Mesenchymal stem cell (in vitro differentiated cells and primary cell): ENCODE measurements at regions not wholly inside any gene's neighbourhood (a gene's known extent, or its start where the extent isn't known, plus 50 kb on each side); places are given as distances from the start of the nearest gene placed in this dataset.

ENCODE experiments used
- DNase-seq: peaks from one replicate; pipeline ENCODE4 v3.0.0-alpha.2; 2013
- H2AFZ ChIP-seq: one replicate; pipeline ENCODE4 v1.6.1; 2013; ENCODE audit warnings: low read depth, mild to moderate bottlenecking, control low read depth, inconsistent platforms, low read length, moderate library complexity
- H2AK5ac ChIP-seq: 2 replicates; pipeline ENCODE4 v1.6.1; 2013; ENCODE audit warnings: low read length, moderate library complexity, mild to moderate bottlenecking, inconsistent platforms; ENCODE audit not compliant: severe bottlenecking
- H2BK120ac ChIP-seq: one replicate; pipeline ENCODE4 v1.6.1; 2013; ENCODE audit warnings: low read depth, mild to moderate bottlenecking, inconsistent platforms, low read length, moderate library complexity
- H2BK12ac ChIP-seq, 2 experiments: one replicate each; pipeline ENCODE4 v1.6.1; 2013; ENCODE audit warnings: inconsistent platforms in 2 of 2, low read length in 2 of 2, mild to moderate bottlenecking in 2 of 2, moderate library complexity in 2 of 2, control low read depth in 1 of 2
- H2BK15ac ChIP-seq: one replicate; pipeline ENCODE4 v1.6.1; 2013; ENCODE audit warnings: mild to moderate bottlenecking, low read depth, inconsistent platforms; ENCODE audit not compliant: poor library complexity, severe bottlenecking
- H2BK5ac ChIP-seq: 2 replicates; pipeline ENCODE4 v1.6.1; 2013; ENCODE audit warnings: low read depth, mild to moderate bottlenecking, low read length, control low read depth, inconsistent platforms; ENCODE audit not compliant: poor library complexity, severe bottlenecking
- H3K14ac ChIP-seq, 2 experiments: one replicate each; pipeline ENCODE4 v1.6.1; 2013; ENCODE audit warnings: inconsistent platforms in 2 of 2, low read length in 2 of 2, control low read depth in 1 of 2, mild to moderate bottlenecking in 1 of 2, moderate library complexity in 1 of 2
- H3K18ac ChIP-seq, 2 experiments: one replicate each; pipeline ENCODE4 v1.6.1; 2013; ENCODE audit warnings: inconsistent platforms in 2 of 2, low read length in 2 of 2, control low read depth in 1 of 2, low read depth in 1 of 2, mild to moderate bottlenecking in 1 of 2
- H3K23ac ChIP-seq, 2 experiments: one replicate each; pipeline ENCODE4 v1.6.1; 2013; ENCODE audit warnings: inconsistent platforms in 2 of 2, low read length in 2 of 2, mild to moderate bottlenecking in 2 of 2, moderate library complexity in 2 of 2, control low read depth in 1 of 2
- H3K27ac ChIP-seq: 2 replicates; pipeline ENCODE4 v1.5.1; 2013; ENCODE audit warnings: mild to moderate bottlenecking, moderate library complexity, low read length, control low read depth, inconsistent platforms; ENCODE audit not compliant: poor library complexity, severe bottlenecking
- H3K27me3 ChIP-seq, 2 experiments: 2 replicates each; pipeline versions ENCODE4 v1.6.1 to v1.7.0; 2013; ENCODE audit warnings: low read length in 2 of 2, mild to moderate bottlenecking in 2 of 2, moderate library complexity in 2 of 2, control low read depth in 1 of 2, inconsistent platforms in 1 of 2; ENCODE audit not compliant: control insufficient read depth in 1 of 2, insufficient read depth in 1 of 2
- H3K36me3 ChIP-seq, 2 experiments: 2 replicates each; pipeline versions ENCODE4 v1.6.1 to v1.7.0; 2013; ENCODE audit warnings: low read length in 2 of 2, control low read depth in 1 of 2, inconsistent platforms in 1 of 2, low read depth in 1 of 2, mild to moderate bottlenecking in 1 of 2; ENCODE audit not compliant: insufficient read depth in 2 of 2, control insufficient read depth in 1 of 2
- H3K4ac ChIP-seq, 2 experiments: one replicate each; pipeline ENCODE4 v1.6.1; 2013; ENCODE audit warnings: inconsistent platforms in 2 of 2, low read length in 2 of 2, mild to moderate bottlenecking in 2 of 2, moderate library complexity in 2 of 2, control low read depth in 1 of 2, low read depth in 1 of 2
- H3K4me1 ChIP-seq: 2 replicates; pipeline ENCODE4 v1.6.1; 2013; ENCODE audit warnings: low read depth, low read length, control low read depth; ENCODE audit not compliant: control insufficient read depth, insufficient read depth
- H3K4me2 ChIP-seq: 2 replicates; pipeline ENCODE4 v1.6.1; 2013; ENCODE audit warnings: low read length, mild to moderate bottlenecking, inconsistent platforms; ENCODE audit not compliant: poor library complexity, severe bottlenecking
- H3K4me3 ChIP-seq, 2 experiments: 2 replicates each; pipeline versions ENCODE4 v1.5.1 to v1.7.0; 2013; ENCODE audit warnings: low read length in 2 of 2, mild to moderate bottlenecking in 2 of 2, control low read depth in 1 of 2, low read depth in 1 of 2; ENCODE audit not compliant: insufficient read depth in 1 of 2
- H3K79me1 ChIP-seq: replicated peaks from 2 replicates; pipeline ENCODE4 v1.6.1; 2013; ENCODE audit warnings: mild to moderate bottlenecking, control low read depth, low read length, inconsistent platforms; ENCODE audit not compliant: poor library complexity, severe bottlenecking
- H3K9ac ChIP-seq: 2 replicates; pipeline ENCODE4 v1.7.0; 2013; ENCODE audit warnings: mild to moderate bottlenecking, low read length, moderate library complexity
- H3K9me3 ChIP-seq: 2 replicates; pipeline ENCODE4 v1.7.0; 2013; ENCODE audit warnings: mild to moderate bottlenecking, low read length; ENCODE audit not compliant: control insufficient read depth
- H4K8ac ChIP-seq: one replicate; pipeline ENCODE4 v1.6.1; 2013; ENCODE audit warnings: inconsistent platforms, mild to moderate bottlenecking, low read length, moderate library complexity
- H4K91ac ChIP-seq: one replicate; pipeline ENCODE4 v1.6.1; 2013; ENCODE audit warnings: mild to moderate bottlenecking, low read length, inconsistent platforms
- WGBS: methylation state at CpG from one replicate; pipeline ENCODE4 v1.1.7; 2013; ENCODE audit warnings: mixed read lengths; 5-methylcytosine and 5-hydroxymethylcytosine counted together

DNA sequence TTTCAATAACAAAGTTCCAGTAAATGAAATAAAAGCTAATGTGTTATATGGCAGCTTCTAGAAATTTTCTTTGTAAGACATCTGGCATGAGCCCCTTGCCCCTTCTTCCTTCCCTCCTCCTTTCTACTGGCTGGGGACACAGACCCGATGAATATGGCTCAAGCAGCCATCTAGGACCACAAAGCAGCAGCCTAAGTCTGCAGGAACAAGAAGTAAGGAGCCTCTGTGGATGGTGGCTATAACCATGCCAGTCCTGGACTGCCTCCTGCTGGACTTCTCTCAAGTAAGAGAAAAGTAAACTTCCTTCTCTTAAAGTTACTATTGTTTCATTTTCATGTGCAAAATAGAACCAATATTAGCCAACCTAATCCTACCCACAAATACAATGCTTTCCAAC lies 114.9 kb upstream of the DST start:
- no peaks in the 10 kb centered on the region for H3K27me3 ChIP-seq
- no peaks in the 10 kb centered on the region for H3K9me3 ChIP-seq
- H3K18ac ChIP-seq = peak overlapping the region; percentile 25 to 85
- H4K8ac ChIP-seq = peak overlapping the region; percentile 66
- no peak overlapping the region for H2AFZ ChIP-seq
- peak overlapping the region in 1 of 2 experiments; percentile 2 for H2BK12ac ChIP-seq
- peak; percentile 80 for DNase-seq
- no peaks in the 10 kb centered on the region for H3K79me1 ChIP-seq
- no peak overlapping the region for H3K27ac ChIP-seq
- no peak overlapping the region for H2AK5ac ChIP-seq
- no peak overlapping the region for H2BK15ac ChIP-seq
- H3K9ac ChIP-seq = peak overlapping the region; percentile 36
- peaks cover 0 to 7% of the 10 kb centered on the region in 2 experiments for H3K36me3 ChIP-seq
- H3K4me2 ChIP-seq = no peak overlapping the region
- no peak overlapping the region for H2BK5ac ChIP-seq
- H3K4ac ChIP-seq = peak overlapping the region in 1 of 2 experiments; percentile 42
- H4K91ac ChIP-seq = no peak overlapping the region
- WGBS = 83% methylated on average over 1 of the region's 1 CpG
- H3K23ac ChIP-seq = no peak overlapping the region
- H3K4me1 ChIP-seq = peaks cover 16% of the 10 kb centered on the region
- H3K14ac ChIP-seq = no peak overlapping the region
- no peak overlapping the region for H2BK120ac ChIP-seq
- no peak overlapping the region for H3K4me3 ChIP-seq

GRCh38 chr6:56756791-56757587 lies 114.3 kb upstream of the DST start:
- H3K4ac ChIP-seq = no peak overlapping the region
- H3K9ac ChIP-seq = peak overlapping the region; percentile 36
- no peak overlapping the region for H2AK5ac ChIP-seq
- peak; percentile 82 for DNase-seq
- H3K14ac ChIP-seq = no peak overlapping the region
- no peak overlapping the region for H3K27ac ChIP-seq
- H3K9me3 ChIP-seq = no peaks in the 10 kb centered on the region
- no peak overlapping the region for H2BK120ac ChIP-seq
- no peak overlapping the region for H3K18ac ChIP-seq
- no CpG with 5 or more reads among the region's 1 CpG for WGBS
- H4K8ac ChIP-seq = no peak overlapping the region
- H3K4me2 ChIP-seq = no peak overlapping the region
- H3K27me3 ChIP-seq = no peaks in the 10 kb centered on the region
- H4K91ac ChIP-seq = no peak overlapping the region
- H2BK12ac ChIP-seq = no peak overlapping the region
- no peak overlapping the region for H3K4me3 ChIP-seq
- no peak overlapping the region for H2AFZ ChIP-seq
- H3K23ac ChIP-seq = no peak overlapping the region
- no peak overlapping the region for H2BK5ac ChIP-seq
- peaks cover 0 to 7% of the 10 kb centered on the region in 2 experiments for H3K36me3 ChIP-seq
- H3K79me1 ChIP-seq = no peaks in the 10 kb centered on the region
- H2BK15ac ChIP-seq = no peak overlapping the region
- H3K4me1 ChIP-seq = peaks cover 16% of the 10 kb centered on the region

- Histone ChIP-seq H3K27me3 (no peaks in the 10 kb centered on the region), H4K8ac (peak overlapping the region; percentile 80), H2BK12ac (peak overlapping the region; percentile 16 to 76), H3K9ac (peak overlapping the region; percentile 36), H3K14ac (peak overlapping the region in 1 of 2 experiments; percentile 10), H3K9me3 (no peaks in the 10 kb centered on the region), H3K4me1 (peaks cover 16% of the 10 kb centered on the region), H4K91ac (peak overlapping the region; percentile 79), H2AFZ (no peak overlapping the region), H3K79me1 (no peaks in the 10 kb centered on the region), H2BK5ac (no peak overlapping the region), H3K27ac (no peak overlapping the region), H3K36me3 (peaks cover 0 to 6% of the 10 kb centered on the region in 2 experiments), H3K4me2 (no peak overlapping the region), H2BK15ac (no peak overlapping the region), H2BK120ac (peak overlapping the region; percentile 71), H3K18ac (peak overlapping the region; percentile 9 to 79), H3K4ac (peak overlapping the region in 1 of 2 experiments; percentile 62), H2AK5ac (peak overlapping the region; percentile 49), H3K23ac (peak overlapping the region in 1 of 2 experiments; percentile 46), H3K4me3 (no peak overlapping the region)
- peak; percentile 52 for DNase-seq
- WGBS = 78% methylated on average over 4 of the region's 4 CpGs
Observed at GRCh38 chr6:56756219-56756789, 113.6 kb upstream of the DST start.

GRCh38 chr6:56755040-56755439 lies 112.4 kb upstream of the DST start:
- no peak overlapping the region for H3K27ac ChIP-seq
- no peak overlapping the region for H3K23ac ChIP-seq
- no peak overlapping the region for H3K4me3 ChIP-seq
- no peak overlapping the region for H4K91ac ChIP-seq
- no peak overlapping the region for H2BK15ac ChIP-seq
- no peaks in the 10 kb centered on the region for H3K79me1 ChIP-seq
- no peak overlapping the region for H3K4me2 ChIP-seq
- 100% methylated on average over 2 of the region's 2 CpGs for WGBS
- peaks cover 13% of the 10 kb centered on the region for H3K4me1 ChIP-seq
- H3K9me3 ChIP-seq = no peaks in the 10 kb centered on the region
- H2AK5ac ChIP-seq = no peak overlapping the region
- no peaks in the 10 kb centered on the region for H3K27me3 ChIP-seq
- peaks cover 0 to 3% of the 10 kb centered on the region in 2 experiments for H3K36me3 ChIP-seq
- no peak overlapping the region for H3K4ac ChIP-seq
- peak overlapping the region in 1 of 2 experiments; percentile 49 for H2BK12ac ChIP-seq
- H2BK120ac ChIP-seq = no peak overlapping the region
- H3K14ac ChIP-seq = no peak overlapping the region
- peak overlapping the region; percentile 19 for H4K8ac ChIP-seq
- H2AFZ ChIP-seq = no peak overlapping the region
- no peak overlapping the region for H3K9ac ChIP-seq
- no peak overlapping the region for H2BK5ac ChIP-seq
- H3K18ac ChIP-seq = no peak overlapping the region
- DNase-seq = no peak
